HL-60 (cell line): ENCODE measurements at regions not wholly inside any gene's neighbourhood (a gene's known extent, or its start where the extent isn't known, plus 50 kb on each side); places are given as distances from the start of the nearest gene placed in this dataset.

Experiments
- TF ChIP-seq, protein P1 (sequence below): IDR thresholded peaks from one replicate; pipeline ENCODE4 v1.5.1; 2011; ENCODE audit warnings: low read length, control low read depth, inconsistent platforms; ENCODE audit not compliant: insufficient read depth
- TF ChIP-seq, protein P2 (sequence below): IDR thresholded peaks from 2 replicates; pipeline ENCODE4 v1.6.1; 2012; ENCODE audit warnings: low read depth; ENCODE audit not compliant: insufficient replicate concordance

DNA sequence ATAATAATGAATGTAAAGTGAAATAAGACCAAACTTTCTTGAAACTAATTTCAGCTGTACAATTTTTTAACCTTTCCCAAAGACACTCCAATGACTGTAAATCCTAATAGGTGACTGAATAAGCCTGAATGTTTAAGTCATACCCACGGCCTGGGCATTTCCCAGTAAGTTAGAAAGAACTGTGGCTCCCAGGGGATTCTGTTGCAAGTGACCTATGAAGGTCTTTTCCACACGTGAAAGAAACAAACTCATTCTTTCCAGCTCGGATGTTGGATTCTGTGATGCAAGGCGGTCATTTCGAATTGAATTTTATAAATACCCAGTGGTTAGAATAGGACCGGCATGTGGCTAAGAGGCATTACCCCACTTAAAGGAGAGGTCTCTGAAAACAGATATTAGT, 1134.4 kb downstream of the GALC start:
- TF ChIP-seq, protein P1, sequence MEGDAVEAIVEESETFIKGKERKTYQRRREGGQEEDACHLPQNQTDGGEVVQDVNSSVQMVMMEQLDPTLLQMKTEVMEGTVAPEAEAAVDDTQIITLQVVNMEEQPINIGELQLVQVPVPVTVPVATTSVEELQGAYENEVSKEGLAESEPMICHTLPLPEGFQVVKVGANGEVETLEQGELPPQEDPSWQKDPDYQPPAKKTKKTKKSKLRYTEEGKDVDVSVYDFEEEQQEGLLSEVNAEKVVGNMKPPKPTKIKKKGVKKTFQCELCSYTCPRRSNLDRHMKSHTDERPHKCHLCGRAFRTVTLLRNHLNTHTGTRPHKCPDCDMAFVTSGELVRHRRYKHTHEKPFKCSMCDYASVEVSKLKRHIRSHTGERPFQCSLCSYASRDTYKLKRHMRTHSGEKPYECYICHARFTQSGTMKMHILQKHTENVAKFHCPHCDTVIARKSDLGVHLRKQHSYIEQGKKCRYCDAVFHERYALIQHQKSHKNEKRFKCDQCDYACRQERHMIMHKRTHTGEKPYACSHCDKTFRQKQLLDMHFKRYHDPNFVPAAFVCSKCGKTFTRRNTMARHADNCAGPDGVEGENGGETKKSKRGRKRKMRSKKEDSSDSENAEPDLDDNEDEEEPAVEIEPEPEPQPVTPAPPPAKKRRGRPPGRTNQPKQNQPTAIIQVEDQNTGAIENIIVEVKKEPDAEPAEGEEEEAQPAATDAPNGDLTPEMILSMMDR, result no peak
- TF ChIP-seq, protein P2, sequence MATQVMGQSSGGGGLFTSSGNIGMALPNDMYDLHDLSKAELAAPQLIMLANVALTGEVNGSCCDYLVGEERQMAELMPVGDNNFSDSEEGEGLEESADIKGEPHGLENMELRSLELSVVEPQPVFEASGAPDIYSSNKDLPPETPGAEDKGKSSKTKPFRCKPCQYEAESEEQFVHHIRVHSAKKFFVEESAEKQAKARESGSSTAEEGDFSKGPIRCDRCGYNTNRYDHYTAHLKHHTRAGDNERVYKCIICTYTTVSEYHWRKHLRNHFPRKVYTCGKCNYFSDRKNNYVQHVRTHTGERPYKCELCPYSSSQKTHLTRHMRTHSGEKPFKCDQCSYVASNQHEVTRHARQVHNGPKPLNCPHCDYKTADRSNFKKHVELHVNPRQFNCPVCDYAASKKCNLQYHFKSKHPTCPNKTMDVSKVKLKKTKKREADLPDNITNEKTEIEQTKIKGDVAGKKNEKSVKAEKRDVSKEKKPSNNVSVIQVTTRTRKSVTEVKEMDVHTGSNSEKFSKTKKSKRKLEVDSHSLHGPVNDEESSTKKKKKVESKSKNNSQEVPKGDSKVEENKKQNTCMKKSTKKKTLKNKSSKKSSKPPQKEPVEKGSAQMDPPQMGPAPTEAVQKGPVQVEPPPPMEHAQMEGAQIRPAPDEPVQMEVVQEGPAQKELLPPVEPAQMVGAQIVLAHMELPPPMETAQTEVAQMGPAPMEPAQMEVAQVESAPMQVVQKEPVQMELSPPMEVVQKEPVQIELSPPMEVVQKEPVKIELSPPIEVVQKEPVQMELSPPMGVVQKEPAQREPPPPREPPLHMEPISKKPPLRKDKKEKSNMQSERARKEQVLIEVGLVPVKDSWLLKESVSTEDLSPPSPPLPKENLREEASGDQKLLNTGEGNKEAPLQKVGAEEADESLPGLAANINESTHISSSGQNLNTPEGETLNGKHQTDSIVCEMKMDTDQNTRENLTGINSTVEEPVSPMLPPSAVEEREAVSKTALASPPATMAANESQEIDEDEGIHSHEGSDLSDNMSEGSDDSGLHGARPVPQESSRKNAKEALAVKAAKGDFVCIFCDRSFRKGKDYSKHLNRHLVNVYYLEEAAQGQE, result no peak
